ENCODE measurements at regions not wholly inside any gene's neighbourhood (a gene's known extent, or its start where the extent isn't known, plus 50 kb on each side); places are given as distances from the start of the nearest gene placed in this dataset.

DNA sequence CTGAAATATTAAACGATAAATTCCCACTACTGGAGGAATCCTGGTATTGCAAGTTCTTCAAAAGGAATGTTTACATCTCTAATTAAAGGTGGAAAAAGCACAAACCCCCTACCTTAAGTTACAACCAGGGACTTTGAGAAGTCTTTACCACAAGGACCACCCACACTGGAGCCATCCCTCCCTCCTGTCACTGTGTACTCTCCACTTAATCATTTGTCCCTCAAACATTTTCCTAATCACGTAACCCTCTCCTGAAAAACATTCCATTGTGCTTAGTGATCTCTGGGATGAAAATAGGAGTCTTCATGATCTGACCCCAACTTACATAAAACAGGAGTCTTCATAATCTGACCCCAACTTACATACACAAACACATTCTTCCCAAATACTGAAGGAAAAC, 85.7 kb downstream of the SUCLG1 start:
- H3K36me3 ChIP-seq: no peaks in the 10 kb centered on the region
- H3K27me3 ChIP-seq (replicated peaks): no peaks in the 10 kb centered on the region
- DNase-seq (ENCODE audit: low read depth in 1 of 2, low spot score in 2 of 2): peak; percentile 92 to 97

GRCh38 chr2:84362541-84362940, 96.5 kb downstream of the SUCLG1 start:
- Histone ChIP-seq H3K4me3 (no peak overlapping the region), H3K27me3 (replicated peaks) (no peaks in the 10 kb centered on the region), H3K9me3 (replicated peaks) (peaks cover 3% of the 10 kb centered on the region; the same call in 1 of the 2 replicates), H3K27ac (no peak overlapping the region), H3K4me1 (replicated peaks) (peaks cover 10% of the 10 kb centered on the region), H3K36me3 (no peaks in the 10 kb centered on the region)
- no peak for DNase-seq (ENCODE audit: low read depth in 1 of 2, low spot score in 2 of 2)

More for the DNA sequence above, 85.7 kb downstream of the SUCLG1 start:
- Histone ChIP-seq H3K27ac (peak overlapping the region; percentile 72), H3K9me3 (replicated peaks) (no peaks in the 10 kb centered on the region), H3K4me3 (no peak overlapping the region), H3K4me1 (replicated peaks) (peaks cover 21% of the 10 kb centered on the region)

DNA sequence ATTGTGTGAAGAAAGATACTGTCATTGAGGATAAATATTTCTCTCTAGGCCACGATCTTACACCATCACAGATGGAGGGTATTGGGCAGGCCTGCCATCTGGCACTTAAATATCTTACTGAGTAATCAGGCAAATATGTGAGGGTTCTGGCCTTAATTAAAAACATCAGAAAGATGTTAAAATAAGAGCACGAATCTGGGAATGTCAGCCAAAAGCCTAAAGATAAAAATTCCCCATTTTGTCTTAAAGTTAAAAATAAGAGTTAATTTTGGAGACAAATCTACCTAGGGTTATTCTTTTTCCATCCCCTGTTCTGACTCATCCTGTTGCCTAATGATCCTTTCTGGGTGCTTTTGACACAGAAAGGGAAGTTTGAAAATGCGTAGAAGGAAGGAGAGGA, 121.0 kb downstream of the SUCLG1 start:
- Histone ChIP-seq H3K4me1 (replicated peaks) (peaks cover 21% of the 10 kb centered on the region), H3K9me3 (replicated peaks) (no peaks in the 10 kb centered on the region), H3K27ac (0 out of 2 replicates have a peak overlapping the region, but pooled peaks have one; percentile 28), H3K36me3 (no peaks in the 10 kb centered on the region), H3K27me3 (replicated peaks) (no peaks in the 10 kb centered on the region), H3K4me3 (no peak overlapping the region)
- DNase-seq (ENCODE audit: low read depth in 1 of 2, low spot score in 2 of 2): peak in 1 of 2 experiments; percentile 56

DNA sequence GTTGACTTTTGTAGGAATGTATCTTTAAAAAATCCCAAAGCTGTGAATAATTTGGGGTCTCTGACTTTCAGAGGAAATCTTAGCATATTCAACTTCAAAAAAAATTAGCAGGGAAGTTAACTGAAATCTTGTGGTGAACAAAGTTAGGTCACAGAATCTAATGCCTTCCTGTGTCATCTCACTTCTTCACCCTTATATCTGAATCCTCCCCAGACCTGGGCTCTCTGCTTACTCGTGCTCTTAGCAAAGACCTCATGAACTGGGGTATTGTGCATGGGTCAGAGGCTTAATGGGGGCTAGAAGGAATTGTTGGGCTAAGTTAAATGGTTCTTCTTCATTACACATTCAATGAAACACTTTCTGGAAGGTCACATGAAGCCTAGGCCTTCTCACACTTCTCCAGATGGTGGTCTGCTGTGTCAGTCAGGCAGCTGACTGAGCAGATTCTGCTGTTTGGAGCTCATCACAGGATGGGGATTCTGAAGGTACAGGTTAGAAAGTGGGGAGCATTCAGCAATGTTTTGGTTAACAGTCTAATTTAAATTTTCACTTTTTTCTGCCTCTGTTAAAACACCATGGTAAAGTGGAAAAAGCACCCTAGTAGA, 131.3 kb downstream of the SUCLG1 start:
- DNase-seq (ENCODE audit: low read depth in 1 of 2, low spot score in 2 of 2): no peak
- H3K9me3 ChIP-seq (replicated peaks): no peaks in the 10 kb centered on the region
- H3K27ac ChIP-seq: no peak overlapping the region
- no peaks in the 10 kb centered on the region for H3K36me3 ChIP-seq
- H3K27me3 ChIP-seq (replicated peaks): peaks cover 10% of the 10 kb centered on the region
- H3K4me1 ChIP-seq (replicated peaks): 0 out of 2 replicates have a peak, but pooled peaks cover 3% of the 10 kb centered on the region
- no peak overlapping the region for H3K4me3 ChIP-seq

DNA sequence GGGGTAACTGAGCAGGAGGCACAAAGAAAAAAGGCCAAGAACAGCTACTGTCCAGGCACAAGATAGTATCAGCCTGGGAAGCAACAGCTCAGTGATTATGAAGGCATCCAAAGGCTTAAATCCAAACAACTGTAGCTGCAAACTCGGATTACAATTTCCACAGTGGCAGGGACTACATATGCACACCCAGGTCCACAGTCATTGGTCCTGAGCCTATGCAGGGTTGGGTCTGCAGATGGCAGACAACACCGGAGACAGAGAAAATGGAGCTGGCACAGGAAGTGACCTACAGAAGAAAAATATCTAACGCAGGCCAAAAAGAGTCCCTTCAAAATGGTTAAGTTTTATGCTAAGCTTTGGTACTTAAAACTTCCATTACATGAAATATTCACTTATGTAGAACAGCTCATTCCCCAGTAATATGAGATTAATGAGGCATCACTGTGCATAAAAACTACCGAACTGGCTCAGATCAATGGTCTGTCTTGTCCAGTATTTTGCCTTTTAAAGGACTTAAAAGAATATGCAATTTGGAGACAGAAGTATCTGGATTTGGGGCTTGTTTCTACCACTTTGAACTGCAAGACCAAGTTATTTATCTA, 132.1 kb downstream of the SUCLG1 start:
- Histone ChIP-seq H3K36me3 (no peaks in the 10 kb centered on the region), H3K9me3 (replicated peaks) (no peaks in the 10 kb centered on the region), H3K27ac (no peak overlapping the region), H3K4me3 (no peak overlapping the region), H3K4me1 (replicated peaks) (no peaks in the 10 kb centered on the region), H3K27me3 (replicated peaks) (peaks cover 10% of the 10 kb centered on the region)
- no peak for DNase-seq (ENCODE audit: low read depth in 1 of 2, low spot score in 2 of 2)

DNA sequence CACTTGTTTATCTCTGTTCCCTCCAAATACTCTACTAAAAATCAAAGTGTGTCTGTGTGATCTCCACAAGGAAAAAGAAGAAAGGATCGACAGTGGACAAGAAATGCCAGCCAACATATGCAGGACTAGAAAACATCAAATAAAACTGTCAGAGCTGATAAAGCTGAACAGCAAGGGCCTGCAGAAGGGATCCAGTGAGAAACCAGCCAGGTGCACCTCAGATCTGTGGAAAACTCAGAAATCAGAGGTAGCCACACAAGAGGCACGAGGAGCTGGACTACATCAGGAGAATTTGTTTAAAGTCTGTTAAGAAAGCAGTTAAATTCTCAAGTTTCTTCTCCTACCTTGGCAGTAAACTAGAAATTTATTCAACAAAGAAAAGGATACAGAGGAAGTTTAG, 135.2 kb downstream of the SUCLG1 start:
- Histone ChIP-seq H3K27ac (no peak overlapping the region), H3K4me1 (replicated peaks) (no peaks in the 10 kb centered on the region), H3K9me3 (replicated peaks) (no peaks in the 10 kb centered on the region), H3K36me3 (no peaks in the 10 kb centered on the region), H3K4me3 (no peak overlapping the region), H3K27me3 (replicated peaks) (peaks cover 14% of the 10 kb centered on the region)
- DNase-seq (ENCODE audit: low read depth in 1 of 2, low spot score in 2 of 2): no peak

DNA sequence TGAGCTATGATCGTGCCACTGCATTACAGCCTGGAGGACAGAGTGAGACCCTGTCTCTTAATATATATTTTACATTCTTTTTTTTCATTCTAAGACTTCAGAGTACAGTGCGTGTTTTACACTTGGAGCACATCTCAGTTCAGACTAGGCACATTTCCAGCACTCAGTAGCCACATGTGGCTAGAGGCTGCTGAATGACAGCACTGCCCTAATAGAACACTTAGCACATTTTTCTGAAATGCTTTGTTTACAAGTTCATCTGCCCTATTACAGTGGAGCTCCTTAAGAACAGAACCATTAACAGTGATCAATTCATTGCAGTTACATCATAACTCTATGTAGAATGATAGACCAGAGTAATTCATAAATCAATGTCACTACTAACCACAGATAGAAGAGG, 138.1 kb downstream of the SUCLG1 start:
- Histone ChIP-seq H3K36me3 (no peaks in the 10 kb centered on the region), H3K4me3 (no peak overlapping the region), H3K9me3 (replicated peaks) (no peaks in the 10 kb centered on the region), H3K4me1 (replicated peaks) (no peaks in the 10 kb centered on the region), H3K27ac (no peak overlapping the region), H3K27me3 (replicated peaks) (peaks cover 14% of the 10 kb centered on the region)
- DNase-seq (ENCODE audit: low read depth in 1 of 2, low spot score in 2 of 2): no peak

DNA sequence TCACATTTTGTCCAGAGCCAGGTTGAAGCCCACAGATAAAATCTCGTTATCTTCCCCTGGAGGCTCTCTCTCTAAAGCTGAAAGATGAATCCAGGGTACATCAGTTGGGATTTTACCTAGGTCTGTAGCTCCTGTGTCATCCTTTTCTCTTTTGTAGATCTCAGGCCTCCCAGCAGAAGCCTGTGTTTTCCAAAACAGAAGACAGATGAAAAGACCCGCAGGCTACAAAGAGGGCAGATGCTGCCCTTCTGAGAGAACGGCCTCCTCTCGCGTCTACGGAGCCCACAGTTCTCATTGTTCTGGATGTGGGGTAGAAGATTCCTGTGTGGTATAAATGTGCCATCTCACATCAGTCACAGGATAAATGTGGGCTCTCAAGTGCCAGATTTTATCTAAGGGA, 139.5 kb downstream of the SUCLG1 start:
- H3K27ac ChIP-seq: no peak overlapping the region
- no peaks in the 10 kb centered on the region for H3K4me1 ChIP-seq (replicated peaks)

DNA sequence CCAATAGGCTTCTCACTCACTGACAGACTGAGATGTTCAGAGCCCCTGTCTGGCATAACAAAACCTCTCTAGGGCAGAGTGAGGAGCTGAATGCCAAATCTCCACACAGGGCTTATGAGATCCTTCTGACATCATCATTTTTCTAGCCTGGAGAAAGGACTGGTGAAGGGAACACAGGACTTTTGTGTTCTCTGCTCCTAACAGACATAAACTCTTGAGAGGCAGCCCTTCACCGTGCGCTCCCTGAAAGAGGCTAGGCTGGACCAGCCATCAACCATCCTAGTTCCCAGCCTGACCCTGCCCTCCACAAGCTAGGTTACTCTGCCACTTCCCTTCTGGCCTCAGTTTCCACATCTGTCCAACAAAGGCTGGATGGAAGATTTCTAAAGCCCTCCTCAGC, 141.9 kb downstream of the SUCLG1 start:
- H3K4me1 ChIP-seq (replicated peaks): no peaks in the 10 kb centered on the region

More for the DNA sequence above, 139.5 kb downstream of the SUCLG1 start:
- Histone ChIP-seq H3K4me3 (no peak overlapping the region), H3K9me3 (replicated peaks) (no peaks in the 10 kb centered on the region), H3K27me3 (replicated peaks) (peaks cover 14% of the 10 kb centered on the region), H3K36me3 (no peaks in the 10 kb centered on the region)
- no peak for DNase-seq (ENCODE audit: low read depth in 1 of 2, low spot score in 2 of 2)

DNA sequence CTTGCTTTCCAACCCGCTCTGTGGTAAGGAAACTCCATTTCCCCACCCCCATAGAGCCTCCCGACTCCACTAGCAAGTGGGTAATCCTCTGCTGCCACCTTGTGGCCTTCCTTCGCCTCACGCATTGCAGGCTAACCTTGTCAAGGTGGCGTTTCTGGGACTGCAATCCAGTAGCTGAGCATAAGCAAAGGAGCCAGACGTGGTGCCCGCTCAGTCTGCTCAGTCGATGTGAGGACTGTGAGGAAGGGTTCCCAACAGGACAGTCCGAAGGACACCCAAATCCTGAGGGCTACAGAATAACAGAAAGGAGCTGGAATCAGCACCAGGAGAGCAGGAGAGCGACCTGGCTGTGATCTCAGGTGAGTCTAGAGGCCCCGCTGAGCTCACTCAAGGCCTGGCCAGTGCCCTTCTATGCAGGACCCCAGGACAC, 144.2 kb downstream of the SUCLG1 start:
- Histone ChIP-seq H3K36me3 (no peaks in the 10 kb centered on the region), H3K9me3 (replicated peaks) (no peaks in the 10 kb centered on the region), H3K27ac (no peak overlapping the region), H3K4me3 (no peak overlapping the region), H3K4me1 (replicated peaks) (no peaks in the 10 kb centered on the region), H3K27me3 (replicated peaks) (0 out of 2 replicates have a peak, but pooled peaks cover 2% of the 10 kb centered on the region)
- peak; percentile 64 to 86 for DNase-seq (ENCODE audit: low read depth in 1 of 2, low spot score in 2 of 2)

More for the DNA sequence above, 141.9 kb downstream of the SUCLG1 start:
- Histone ChIP-seq H3K9me3 (replicated peaks) (no peaks in the 10 kb centered on the region), H3K27me3 (replicated peaks) (0 out of 2 replicates have a peak, but pooled peaks cover 5% of the 10 kb centered on the region), H3K27ac (no peak overlapping the region), H3K4me3 (no peak overlapping the region), H3K36me3 (no peaks in the 10 kb centered on the region)
- no peak for DNase-seq (ENCODE audit: low read depth in 1 of 2, low spot score in 2 of 2)

DNA sequence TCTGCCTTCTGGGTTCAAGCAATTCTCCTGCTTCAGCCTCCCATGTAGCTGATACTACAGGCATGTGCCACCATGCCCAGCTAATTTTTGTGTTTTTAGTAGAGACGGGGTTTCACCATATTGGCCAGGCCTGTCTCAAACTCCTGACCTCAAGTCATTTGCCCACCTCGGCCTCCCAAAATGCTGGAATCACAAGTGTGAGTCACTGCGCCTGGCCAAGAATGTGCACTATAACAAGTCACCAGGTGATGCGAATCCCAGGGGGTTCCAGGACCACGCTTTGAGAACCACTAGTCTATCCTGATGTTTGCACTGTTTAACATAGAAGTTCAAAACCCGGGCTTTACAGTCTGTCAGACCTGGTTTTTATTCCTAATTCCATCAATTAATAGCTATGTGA, 144.8 kb downstream of the SUCLG1 start:
- Histone ChIP-seq H3K4me1 (replicated peaks) (no peaks in the 10 kb centered on the region), H3K27ac (no peak overlapping the region), H3K4me3 (no peak overlapping the region), H3K9me3 (replicated peaks) (no peaks in the 10 kb centered on the region), H3K27me3 (replicated peaks) (0 out of 2 replicates have a peak, but pooled peaks cover 2% of the 10 kb centered on the region), H3K36me3 (no peaks in the 10 kb centered on the region)
- no peak for DNase-seq (ENCODE audit: low read depth in 1 of 2, low spot score in 2 of 2)

- Histone ChIP-seq H3K36me3 (no peaks in the 10 kb centered on the region), H3K9me3 (replicated peaks) (peaks cover 3% of the 10 kb centered on the region; the same call in 1 of the 2 replicates), H3K27ac (no peak overlapping the region), H3K4me3 (no peak overlapping the region), H3K4me1 (replicated peaks) (no peaks in the 10 kb centered on the region), H3K27me3 (replicated peaks) (0 out of 2 replicates have a peak, but pooled peaks cover 2% of the 10 kb centered on the region)
- DNase-seq (ENCODE audit: low read depth in 1 of 2, low spot score in 2 of 2): no peak
These were observed 149.8 kb downstream of the SUCLG1 start for GRCh38 chr2:84309281-84309680.

GRCh38 chr2:84306361-84306760, 152.7 kb downstream of the SUCLG1 start:
- no peak for DNase-seq (ENCODE audit: low read depth in 1 of 2, low spot score in 2 of 2)
- Histone ChIP-seq H3K27me3 (replicated peaks) (0 out of 2 replicates have a peak, but pooled peaks cover 2% of the 10 kb centered on the region), H3K9me3 (replicated peaks) (peaks cover 3% of the 10 kb centered on the region; the same call in 1 of the 2 replicates), H3K4me3 (no peak overlapping the region), H3K36me3 (no peaks in the 10 kb centered on the region), H3K4me1 (replicated peaks) (no peaks in the 10 kb centered on the region), H3K27ac (no peak overlapping the region)
